PC-3 (cell line): ENCODE measurements at regions not wholly inside any gene's neighbourhood (a gene's known extent, or its start where the extent isn't known, plus 50 kb on each side); places are given as distances from the start of the nearest gene placed in this dataset.

Experiments
- CTCF ChIP-seq: fragments of 300-600 bp; sonication (generic); conservative IDR thresholded peaks from 2 replicates; pipeline ENCODE4 v1.5.1; 2017; ENCODE audit warnings: antibody characterized with exemption, low read depth, mild to moderate bottlenecking, low read length
- EZH2 ChIP-seq: fragments of 300-600 bp; sonication (generic); IDR thresholded peaks from one replicate; pipeline ENCODE4 v1.6.1; 2017; ENCODE audit warnings: antibody characterized with exemption, mild to moderate bottlenecking, low read length; ENCODE audit not compliant: unreplicated experiment

- no peak for TF ChIP-seq CTCF
- no peak for TF ChIP-seq EZH2
Observed at GRCh38 chr5:64019746-64020145, 57.5 kb upstream of the HTR1A start.
